HCT116 (cell line): ENCODE measurements at regions not wholly inside any gene's neighbourhood (a gene's known extent, or its start where the extent isn't known, plus 50 kb on each side); places are given as distances from the start of the nearest gene placed in this dataset.

ENCODE experiments used
- ATAC-seq: fragments of 200-7000 bp; cut with Tn5 transposase; 2 replicates; pipeline ENCODE4 v1.9.1; 2020; ENCODE audit warnings: mild to moderate bottlenecking, moderate library complexity
- BruUV-seq: library from RNA; stranded (reverse); fragments of 400-500 nt; replicated peaks from 2 replicates; lab custom pipeline; 2021; lab: Mats Ljungman, UMichigan
- CTCF ChIA-PET: fragments of 300-600 bp; sonication (Branson Sonifier 250); formaldehyde crosslinking; loops from one replicate; lab custom pipeline; 2021; ENCODE audit warnings: antibody characterized with exemption; lab: Charles Lee
- POLR2A ChIA-PET: fragments of 300-600, 350-600 bp; sonication (Branson Sonifier 250); formaldehyde crosslinking; loops from one replicate; lab custom pipeline; 2021; ENCODE audit warnings: antibody characterized with exemption; lab: Charles Lee
- RAD21 ChIA-PET, 2 experiments: fragments of 300-600 bp; sonication (Branson Sonifier 250); formaldehyde crosslinking; loops; one replicate each; lab custom pipeline; 2023; ENCODE audit warnings: low total read pairs in 2 of 2; ENCODE audit not compliant: uncharacterized antibody in 2 of 2, unreplicated experiment in 2 of 2, low non-redundant PET in 1 of 2; lab: Charles Lee
- DNase-seq: peaks from one replicate; pipeline ENCODE4 v3.0.0-alpha.2; 2010; ENCODE audit warnings: low read depth, low spot score
- H2AFZ ChIP-seq: fragments of 200-600 bp; shearing (Covaris generic), sonication (generic); 2 replicates; pipeline ENCODE4 v1.6.1; 2017; ENCODE audit warnings: low read depth, mixed run types, mixed read lengths, antibody characterized with exemption, low read length; ENCODE audit not compliant: poor library complexity, severe bottlenecking
- H3K27ac ChIP-seq: 2 replicates; pipeline ENCODE4 v1.5.1; 2012; ENCODE audit warnings: low read depth, low read length
- H3K27me3 ChIP-seq: fragments of 200-600 bp; sonication (generic); 2 replicates; pipeline ENCODE4 v1.6.1; 2016; ENCODE audit warnings: mixed run types, low read length, mixed read lengths; ENCODE audit not compliant: insufficient read depth
- H3K36me3 ChIP-seq, 2 experiments: fragments of 200-500 bp in 1 of 2; fragments of 200-600 bp in 1 of 2; sonication (Bioruptor generic) in 1 of 2; sonication (generic) in 1 of 2; 2 replicates each; pipeline versions ENCODE4 v1.5.1 to v1.6.1; 2014 to 2016; ENCODE audit warnings: low read length in 2 of 2, inconsistent platforms in 1 of 2, mixed read lengths in 1 of 2, mixed run types in 1 of 2; ENCODE audit not compliant: insufficient read depth in 2 of 2, control insufficient read depth in 1 of 2
- H3K4me1 ChIP-seq, 2 experiments: fragments of 200-600 bp in 1 of 2; sonication (generic) in 1 of 2; 2 replicates each; pipeline versions ENCODE4 v1.5.1 to v1.6.1; 2012 to 2017; ENCODE audit warnings: low read length in 2 of 2, inconsistent platforms in 1 of 2, mild to moderate bottlenecking in 1 of 2, mixed read lengths in 1 of 2, mixed run types in 1 of 2, moderate library complexity in 1 of 2; ENCODE audit not compliant: insufficient read depth in 2 of 2, control insufficient read depth in 1 of 2
- H3K4me2 ChIP-seq: fragments of 200-600 bp; sonication (generic); 2 replicates; pipeline ENCODE4 v1.6.1; 2017; ENCODE audit warnings: mixed run types, low read length, mixed read lengths
- H3K4me3 ChIP-seq, 2 experiments: fragments of 200-600 bp in 1 of 2; sonication (generic) in 1 of 2; replicated peaks in 1 of 2; 2 replicates each; pipeline ENCODE4 v1.5.1; 2011 to 2016; ENCODE audit warnings: low read length in 2 of 2, control low read depth in 1 of 2, low read depth in 1 of 2, mild to moderate bottlenecking in 1 of 2, mixed read lengths in 1 of 2, mixed run types in 1 of 2
- H3K79me2 ChIP-seq: fragments of 200-600 bp; sonication (generic); 2 replicates; pipeline ENCODE4 v1.6.1; 2017; ENCODE audit warnings: mild to moderate bottlenecking, mixed run types, low read length, moderate library complexity, mixed read lengths; ENCODE audit not compliant: insufficient read depth
- H3K9ac ChIP-seq: fragments of 200-600 bp; sonication (generic); 2 replicates; pipeline ENCODE4 v1.6.1; 2016; ENCODE audit warnings: low read length, mixed read lengths
- H3K9me2 ChIP-seq: fragments of 200-600 bp; sonication (generic), shearing (Covaris generic); 2 replicates; pipeline ENCODE4 v1.6.1; 2017; ENCODE audit warnings: mixed run types, mild to moderate bottlenecking, moderate library complexity; ENCODE audit not compliant: insufficient read depth
- H3K9me3 ChIP-seq, 2 experiments: fragments of 200-500 bp in 1 of 2; fragments of 200-600 bp in 1 of 2; sonication (Bioruptor generic) in 1 of 2; sonication (generic) in 1 of 2; 2 replicates each; pipeline ENCODE4 v1.6.1; 2014 to 2017; ENCODE audit warnings: low read length in 2 of 2, mixed read lengths in 2 of 2, inconsistent platforms in 1 of 2, low read depth in 1 of 2, mild to moderate bottlenecking in 1 of 2, mixed run types in 1 of 2, moderate library complexity in 1 of 2; ENCODE audit not compliant: control insufficient read depth in 1 of 2, insufficient read depth in 1 of 2
- H4K20me1 ChIP-seq: fragments of 200-600 bp; sonication (generic), shearing (Covaris generic); 2 replicates; pipeline ENCODE4 v1.6.1; 2017; ENCODE audit warnings: mixed run types, mild to moderate bottlenecking, moderate library complexity; ENCODE audit not compliant: insufficient read depth
- CEBPB ChIP-seq: IDR thresholded peaks from 2 replicates; pipeline ENCODE4 v1.6.1; 2012; ENCODE audit warnings: low read depth
- ELF1 ChIP-seq: IDR thresholded peaks from 2 replicates; pipeline ENCODE4 v1.6.1; 2012; ENCODE audit warnings: low read depth, borderline replicate concordance
- EZH2 ChIP-seq: fragments of 200-600 bp; sonication (generic); IDR thresholded peaks from 2 replicates; pipeline ENCODE4 v1.6.1; 2017; ENCODE audit warnings: antibody characterized with exemption, mixed run types
- FOSL1 ChIP-seq: IDR thresholded peaks from 2 replicates; pipeline ENCODE4 v1.6.1; 2012; ENCODE audit warnings: low read depth
- JUND ChIP-seq: IDR thresholded peaks from 2 replicates; pipeline ENCODE4 v1.6.1; 2012
- POLR2A ChIP-seq: IDR thresholded peaks from 2 replicates; pipeline ENCODE4 v1.7.0; 2011; ENCODE audit warnings: borderline replicate concordance; ENCODE audit not compliant: insufficient read depth, insufficient read length; ENCODE audit errors: extremely low read depth
- POLR2AphosphoS5 ChIP-seq: IDR thresholded peaks from 2 replicates; pipeline ENCODE4 v1.6.1; 2011; ENCODE audit warnings: mild to moderate bottlenecking, low read depth, low read length, moderate library complexity
- RAD21 ChIP-seq: IDR thresholded peaks from 2 replicates; pipeline ENCODE4 v1.6.1; 2012; ENCODE audit warnings: low read depth, mild to moderate bottlenecking
- SIN3A ChIP-seq: IDR thresholded peaks from 2 replicates; pipeline ENCODE4 v1.6.1; 2012; ENCODE audit warnings: low read depth
- SP1 ChIP-seq: IDR thresholded peaks from 2 replicates; pipeline ENCODE4 v1.6.1; 2012; ENCODE audit warnings: low read depth
- SRF ChIP-seq: IDR thresholded peaks from 2 replicates; pipeline ENCODE4 v1.6.1; 2012; ENCODE audit warnings: low read depth
- TCF7L2 ChIP-seq: IDR thresholded peaks from 2 replicates; pipeline ENCODE4 v1.7.0; 2011; ENCODE audit warnings: borderline replicate concordance, inconsistent platforms; ENCODE audit not compliant: insufficient read depth, insufficient read length; ENCODE audit errors: extremely low read depth
- ZFX ChIP-seq: fragments of 450-650 bp; IDR thresholded peaks from 2 replicates; pipeline ENCODE4 v1.6.1; 2017
- intact Hi-C: fragments of 100-400 bp; cut with micrococcal nuclease; formaldehyde crosslinking; loops from 2 replicates; pipeline ENCODE4 v1.10.0; 2022
- TF ChIP-seq, protein P1 (sequence below): IDR thresholded peaks from 2 replicates; pipeline ENCODE4 v1.6.1; 2011; ENCODE audit warnings: mild to moderate bottlenecking, low read length, moderate library complexity; ENCODE audit not compliant: insufficient replicate concordance; ENCODE audit errors: extremely low read depth
- TF ChIP-seq, protein P2 (sequence below): IDR thresholded peaks from 2 replicates; pipeline ENCODE4 v1.6.1; 2012

DNA sequence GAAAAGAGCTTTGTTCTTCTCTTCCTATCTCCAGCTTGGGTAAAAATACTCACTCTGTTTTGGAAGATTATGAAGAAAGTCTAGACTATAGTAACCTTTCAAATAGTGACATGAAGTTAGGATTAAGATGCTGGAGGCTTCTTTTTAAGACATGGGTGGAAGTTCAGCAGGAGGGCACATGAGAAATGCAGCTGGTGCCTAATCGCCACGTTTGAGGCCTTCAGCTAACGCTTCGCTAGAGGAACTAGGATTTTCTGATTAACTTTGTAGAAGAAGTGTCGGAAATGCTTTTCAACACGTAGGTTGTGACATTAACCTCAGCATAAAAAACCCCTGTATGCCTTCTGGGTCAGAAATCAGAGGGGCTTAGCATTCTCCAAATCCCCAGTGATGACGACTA, 348.1 kb upstream of the MAP3K7 start:
- ATAC-seq (no peak), DNase-seq (no peak)
- Histone ChIP-seq H3K27me3 (no peaks in the 10 kb centered on the region), H3K27ac (no peak overlapping the region), H3K9me2 (no peaks in the 10 kb centered on the region), H3K4me1 (no peaks in the 10 kb centered on the region), H3K79me2 (no peaks in the 10 kb centered on the region), H4K20me1 (no peaks in the 10 kb centered on the region; the same call in 1 of the 2 replicates), H3K4me3 (no peak overlapping the region), H3K36me3 (no peaks in the 10 kb centered on the region), H3K4me2 (no peak overlapping the region), H2AFZ (no peak overlapping the region), H3K9ac (no peak overlapping the region), H3K9me3 (no peaks in the 10 kb centered on the region)
- BruUV-seq: no TSS peak
- intact Hi-C loops: no loop called here
- CTCF ChIA-PET: no interaction called here
- TF ChIP-seq POLR2A (no peak), EZH2 (no peak), JUND (no peak), CEBPB (no peak), ELF1 (no peak), FOSL1 (no peak), ZFX (no peak), POLR2AphosphoS5 (no peak), SIN3A (no peak), TCF7L2 (no peak), RAD21 (no peak), SRF (no peak), SP1 (no peak)
- TF ChIP-seq, protein P1, sequence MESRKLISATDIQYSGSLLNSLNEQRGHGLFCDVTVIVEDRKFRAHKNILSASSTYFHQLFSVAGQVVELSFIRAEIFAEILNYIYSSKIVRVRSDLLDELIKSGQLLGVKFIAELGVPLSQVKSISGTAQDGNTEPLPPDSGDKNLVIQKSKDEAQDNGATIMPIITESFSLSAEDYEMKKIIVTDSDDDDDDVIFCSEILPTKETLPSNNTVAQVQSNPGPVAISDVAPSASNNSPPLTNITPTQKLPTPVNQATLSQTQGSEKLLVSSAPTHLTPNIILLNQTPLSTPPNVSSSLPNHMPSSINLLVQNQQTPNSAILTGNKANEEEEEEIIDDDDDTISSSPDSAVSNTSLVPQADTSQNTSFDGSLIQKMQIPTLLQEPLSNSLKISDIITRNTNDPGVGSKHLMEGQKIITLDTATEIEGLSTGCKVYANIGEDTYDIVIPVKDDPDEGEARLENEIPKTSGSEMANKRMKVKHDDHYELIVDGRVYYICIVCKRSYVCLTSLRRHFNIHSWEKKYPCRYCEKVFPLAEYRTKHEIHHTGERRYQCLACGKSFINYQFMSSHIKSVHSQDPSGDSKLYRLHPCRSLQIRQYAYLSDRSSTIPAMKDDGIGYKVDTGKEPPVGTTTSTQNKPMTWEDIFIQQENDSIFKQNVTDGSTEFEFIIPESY: no peak
- TF ChIP-seq, protein P2, sequence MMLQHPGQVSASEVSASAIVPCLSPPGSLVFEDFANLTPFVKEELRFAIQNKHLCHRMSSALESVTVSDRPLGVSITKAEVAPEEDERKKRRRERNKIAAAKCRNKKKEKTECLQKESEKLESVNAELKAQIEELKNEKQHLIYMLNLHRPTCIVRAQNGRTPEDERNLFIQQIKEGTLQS: no peak
- RAD21 ChIA-PET: no interaction called here
- POLR2A ChIA-PET: no interaction called here
